DMS 273 treated with DMSO at 0.1 percent for 48 hours (cell line): ENCODE measurements at regions not wholly inside any gene's neighbourhood (a gene's known extent, or its start where the extent isn't known, plus 50 kb on each side); places are given as distances from the start of the nearest gene placed in this dataset.
"Not testable (repeated sequence)": the region's sequence is repeated elsewhere in the genome, so short reads cannot be mapped to it uniquely, and the experiment has no call there.

ENCODE experiments used
- DNase-seq: peaks from one replicate; lab custom pipeline; 2025; lab: John Stamatoyannopoulos, UW

DNA sequence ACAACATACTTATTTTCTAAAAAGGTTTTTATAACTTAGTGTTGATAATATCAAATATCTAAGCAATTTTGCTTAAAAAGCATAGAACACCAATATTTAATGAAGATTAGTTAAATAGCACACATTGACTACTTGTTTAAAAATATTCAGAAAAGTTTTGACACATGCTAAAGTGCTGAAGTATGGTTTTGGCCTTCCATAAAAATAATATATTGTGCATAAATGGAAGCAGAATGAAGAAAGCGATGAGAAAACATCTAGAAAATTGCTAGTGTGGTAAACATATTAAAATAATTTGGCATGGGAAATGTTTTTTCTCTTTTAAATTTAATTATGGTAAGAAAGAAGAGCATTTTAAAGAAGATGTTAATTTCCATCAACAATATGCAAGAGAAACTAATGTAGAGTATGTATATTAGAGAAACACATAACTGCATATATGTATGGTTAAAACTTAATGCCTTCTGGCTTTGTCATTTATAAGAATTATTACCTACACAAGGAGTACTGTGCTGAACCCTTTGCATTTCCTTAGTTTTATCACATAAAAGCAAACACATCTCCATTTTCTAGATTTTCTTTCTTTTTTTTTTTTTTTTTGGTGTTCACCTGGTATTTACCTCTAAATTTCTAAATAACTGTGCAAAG is 921.0 kb upstream of the ADAMTS5 start:
- DNase-seq, result not testable (repeated sequence)

DNA sequence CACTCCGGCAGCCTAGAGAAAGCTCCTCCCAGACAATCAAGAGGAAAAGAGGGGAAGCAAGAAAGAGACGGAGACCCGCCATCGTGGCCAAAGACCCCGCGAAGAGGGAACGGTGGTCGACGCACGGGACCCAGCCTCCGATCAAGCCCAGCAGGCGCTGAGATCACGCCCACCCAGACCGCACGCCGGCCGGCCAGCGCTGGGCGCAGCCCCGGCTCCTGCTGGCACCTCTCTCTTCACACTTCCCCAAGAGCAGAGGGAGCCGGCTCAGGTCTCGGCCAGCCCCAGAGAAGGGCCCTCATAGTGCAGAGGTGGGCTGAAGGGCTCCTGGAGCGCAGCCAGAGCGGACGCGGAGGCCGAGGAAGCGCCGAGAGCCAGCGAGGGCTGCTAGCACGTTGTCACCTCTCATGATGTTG is 918.4 kb upstream of the ADAMTS5 start:
- no peak for DNase-seq

DNA sequence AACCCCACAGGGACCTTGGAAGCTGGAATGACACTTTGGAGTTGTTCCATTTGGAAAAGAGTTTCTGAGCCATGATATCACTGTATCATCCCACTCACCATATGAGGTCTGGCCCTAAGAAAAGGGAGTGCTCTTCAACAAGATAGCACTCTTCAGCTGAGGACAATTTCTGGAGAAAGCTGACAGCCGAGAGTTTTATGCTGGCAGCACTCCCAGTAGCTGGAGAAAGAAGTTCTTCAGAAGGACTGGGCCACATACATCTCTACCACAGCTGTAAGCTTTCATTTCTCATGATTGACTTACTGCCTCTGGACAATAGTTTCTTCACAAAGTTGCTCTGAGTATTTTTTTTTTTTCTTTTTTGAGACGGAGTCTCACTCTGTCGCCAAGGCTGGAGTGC is 914.4 kb upstream of the ADAMTS5 start:
- DNase-seq, result not testable (repeated sequence)

DNA sequence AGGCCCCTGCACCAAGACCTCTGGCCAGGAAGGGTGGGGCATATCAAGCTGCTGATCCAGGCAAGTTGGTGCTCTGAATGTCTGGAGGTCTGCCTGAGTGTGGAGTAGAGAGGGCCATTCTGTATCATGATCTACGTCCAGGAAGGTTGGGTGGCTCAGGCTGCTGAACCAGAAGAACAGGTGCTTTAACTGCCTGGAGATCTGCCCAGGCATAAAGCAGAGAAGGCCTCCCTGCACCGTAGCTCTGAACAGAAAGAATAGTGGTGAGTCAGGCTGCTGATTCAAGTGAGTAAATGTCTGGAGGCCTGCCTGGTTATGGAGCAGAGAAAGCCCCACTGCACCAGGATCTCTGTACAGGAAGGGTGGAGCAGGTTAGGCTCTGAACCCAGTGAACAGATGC is 905.5 kb upstream of the ADAMTS5 start:
- DNase-seq, result not testable (repeated sequence)

DNA sequence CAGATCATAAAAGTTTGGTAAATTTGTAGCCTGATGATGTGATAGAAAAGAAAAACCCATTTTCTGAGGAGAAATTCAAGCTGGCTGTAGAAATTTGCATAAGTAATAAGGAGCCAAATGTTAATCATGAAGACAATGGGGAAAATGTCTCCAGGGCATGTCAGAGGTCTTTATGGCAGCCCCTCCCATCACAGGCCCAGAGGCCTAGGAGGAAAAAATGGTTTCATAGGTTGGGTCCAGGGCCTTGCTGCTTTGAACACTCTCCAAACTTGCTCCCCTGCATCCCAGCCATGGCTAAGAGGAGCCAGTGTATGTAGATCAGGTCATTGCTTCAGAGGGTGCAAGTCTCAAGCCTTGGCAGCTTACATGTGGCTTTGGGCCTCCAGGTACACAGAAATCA is 903.9 kb upstream of the ADAMTS5 start:
- not testable (repeated sequence) for DNase-seq

DNA sequence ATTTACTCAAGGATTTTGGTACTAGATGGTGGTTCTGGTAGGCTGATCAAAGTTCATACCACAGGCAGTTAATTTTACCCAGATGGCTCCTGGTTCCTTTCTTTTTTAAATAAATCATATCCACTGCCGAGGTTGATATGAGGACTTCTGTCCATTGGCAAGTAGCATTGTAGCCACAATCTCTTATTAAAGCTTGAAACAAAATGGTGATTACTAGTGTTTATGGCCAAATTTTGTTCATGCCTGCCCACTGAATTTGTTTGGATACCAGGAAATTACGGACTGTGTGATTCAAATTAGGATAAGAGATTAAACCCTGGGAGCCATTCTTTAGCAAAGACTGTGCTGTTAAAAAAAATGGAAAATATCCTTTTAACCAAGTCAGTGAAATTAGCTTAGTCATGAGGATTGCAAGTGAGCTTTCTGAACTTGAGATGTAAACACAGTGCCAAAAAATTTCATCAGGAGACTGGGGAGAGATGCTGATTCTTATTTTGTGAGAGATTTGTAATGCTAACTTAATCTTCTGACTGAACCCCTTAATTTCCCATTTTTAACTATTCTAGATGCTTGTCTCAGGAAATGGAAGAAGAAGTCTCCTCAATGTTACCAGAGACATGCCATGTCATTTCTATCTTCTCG is 893.5 kb upstream of the ADAMTS5 start:
- not testable (repeated sequence) for DNase-seq

DNA sequence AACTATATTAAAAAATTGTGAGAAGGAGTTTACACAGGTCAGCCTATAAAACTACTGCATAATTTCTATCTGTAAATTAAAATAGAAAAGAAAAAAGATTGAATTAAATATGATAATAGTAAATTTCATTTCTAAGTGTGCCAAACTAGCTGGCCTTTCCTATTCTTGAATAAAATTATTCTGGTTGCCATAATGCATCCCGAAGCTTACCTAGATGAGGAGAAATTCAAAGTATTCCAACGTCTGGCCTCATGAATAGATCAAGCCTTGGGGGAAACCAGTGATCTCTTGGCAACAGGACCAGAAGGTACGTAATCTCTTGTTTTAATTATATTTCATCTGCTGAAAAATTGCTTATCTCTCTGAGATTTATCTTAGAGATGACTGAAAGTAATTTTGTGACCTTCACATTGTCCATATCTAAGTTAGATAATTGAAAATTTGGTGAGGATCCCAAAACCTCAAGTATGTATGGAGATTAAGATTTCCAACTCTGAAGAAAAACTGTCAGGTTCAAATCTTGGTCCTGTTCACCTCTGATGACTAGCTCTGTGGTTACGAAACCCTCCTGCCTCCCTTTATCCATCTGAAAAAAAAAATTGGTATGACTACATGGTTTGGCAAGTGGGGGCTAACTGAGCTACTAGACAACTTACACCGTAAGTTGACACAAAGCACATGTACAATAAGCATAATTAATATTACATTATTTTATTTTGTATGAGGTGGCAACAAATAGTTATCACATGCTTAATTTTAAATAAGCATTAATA is 891.4 kb upstream of the ADAMTS5 start:
- not testable (repeated sequence) for DNase-seq

DNA sequence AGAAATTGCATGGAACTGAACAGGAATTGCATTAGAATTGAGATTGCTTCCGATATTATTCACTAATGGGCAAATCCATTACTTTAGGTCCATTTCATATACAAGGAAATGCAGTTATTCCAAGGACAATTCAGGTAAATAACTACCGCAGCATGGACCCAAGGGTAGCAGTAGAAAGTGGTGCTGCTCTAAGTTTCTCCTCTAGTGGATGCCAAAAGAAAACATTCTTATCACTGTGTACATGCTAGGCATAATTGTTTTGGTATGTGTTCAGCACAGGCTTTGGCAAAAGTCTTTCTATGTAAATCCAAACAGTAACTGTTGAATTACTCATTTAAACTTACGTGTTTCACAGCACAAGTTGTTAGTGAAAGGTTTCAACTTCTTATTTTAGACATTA is 890.1 kb upstream of the ADAMTS5 start:
- not testable (repeated sequence) for DNase-seq

DNA sequence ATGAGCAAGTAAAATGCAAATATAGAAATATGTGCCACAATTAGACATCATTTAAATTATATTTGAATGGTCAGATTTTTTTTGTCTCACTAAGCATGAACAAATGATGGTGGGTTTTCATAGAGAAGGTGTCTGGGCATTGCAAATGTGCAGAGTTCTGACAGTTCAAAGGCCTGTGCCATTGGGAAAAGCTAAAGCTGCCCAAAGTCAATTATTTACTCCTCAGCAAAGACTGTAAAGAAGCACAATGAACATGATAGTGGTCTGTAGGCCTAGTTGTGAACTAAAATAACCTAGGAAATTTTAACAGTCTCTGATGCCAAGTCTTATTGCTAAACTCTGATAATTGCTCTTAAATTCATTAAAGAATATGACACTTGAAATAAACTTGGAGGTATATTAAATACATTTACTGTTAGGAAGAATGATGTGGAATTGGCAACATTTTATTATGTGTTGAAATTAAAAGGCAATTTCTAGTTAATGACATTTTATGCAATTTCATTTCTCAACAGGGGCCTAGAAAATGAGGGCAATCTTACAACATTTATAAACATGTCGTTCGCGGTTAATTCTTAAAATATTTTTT is 874.3 kb upstream of the ADAMTS5 start:
- DNase-seq, result no peak

DNA sequence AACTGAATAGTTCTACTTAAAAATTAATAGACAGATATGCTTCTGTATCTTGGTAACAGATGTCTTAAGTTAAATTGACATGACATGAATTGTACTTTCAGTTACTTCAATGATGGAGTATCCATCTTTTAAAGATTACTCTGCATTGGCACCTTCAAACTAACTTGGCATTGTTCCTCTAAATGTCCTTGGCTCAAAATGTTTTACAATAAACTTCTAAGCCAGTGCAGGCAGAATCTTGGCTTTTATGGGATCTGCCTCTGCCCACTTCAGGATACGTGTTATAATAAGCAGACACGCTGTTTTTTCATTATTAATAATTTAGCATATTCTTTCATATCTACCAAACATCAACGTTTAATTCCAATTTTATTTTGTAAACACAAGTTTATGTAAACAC is 873.4 kb upstream of the ADAMTS5 start:
- no peak for DNase-seq

DNA sequence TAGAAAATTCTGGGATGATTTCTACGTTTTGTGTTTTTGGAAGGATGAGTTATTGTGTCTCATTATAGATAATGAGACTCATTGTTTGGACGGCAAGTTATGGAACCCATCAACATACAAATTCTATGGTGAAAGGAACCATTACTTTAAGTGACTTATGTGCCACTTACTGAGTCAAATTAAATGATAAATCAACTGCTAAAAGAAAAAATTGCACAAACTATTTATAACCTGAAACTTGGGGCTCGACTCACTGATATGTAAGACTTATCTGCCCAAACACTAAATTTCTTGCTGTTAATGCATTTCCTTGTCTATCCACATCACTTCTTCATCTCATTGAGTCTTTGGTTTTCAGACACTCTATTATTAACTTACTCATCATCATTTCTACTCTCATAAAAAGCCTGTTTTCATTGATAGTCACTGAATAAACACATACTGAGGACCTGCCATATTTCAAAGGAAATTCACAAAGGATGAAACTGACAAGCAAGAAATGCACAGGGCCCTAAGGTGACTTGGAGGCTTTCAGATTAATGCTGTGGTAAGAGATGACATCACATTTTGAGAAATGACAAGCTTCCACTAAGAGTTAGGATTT is 872.7 kb upstream of the ADAMTS5 start:
- no peak for DNase-seq

DNA sequence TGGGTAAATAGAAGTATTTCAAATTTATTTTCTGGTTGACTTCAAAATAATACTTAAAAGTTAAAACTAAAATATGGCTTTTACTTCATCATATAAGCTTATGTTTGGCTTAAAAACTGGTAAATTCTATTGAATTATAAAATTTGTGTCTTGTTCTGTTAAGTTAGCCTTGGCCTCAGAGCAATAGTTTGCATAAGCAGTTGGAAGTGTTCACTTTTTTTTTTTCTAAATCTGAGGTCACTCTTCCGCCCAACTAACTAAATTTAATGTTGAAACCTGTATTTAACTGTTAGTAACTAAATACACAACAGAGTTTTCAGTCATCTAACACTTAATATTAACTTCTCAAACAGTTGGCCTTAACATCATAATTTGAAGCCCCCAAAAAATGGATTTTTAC is 871.7 kb upstream of the ADAMTS5 start:
- DNase-seq, result no peak

DNA sequence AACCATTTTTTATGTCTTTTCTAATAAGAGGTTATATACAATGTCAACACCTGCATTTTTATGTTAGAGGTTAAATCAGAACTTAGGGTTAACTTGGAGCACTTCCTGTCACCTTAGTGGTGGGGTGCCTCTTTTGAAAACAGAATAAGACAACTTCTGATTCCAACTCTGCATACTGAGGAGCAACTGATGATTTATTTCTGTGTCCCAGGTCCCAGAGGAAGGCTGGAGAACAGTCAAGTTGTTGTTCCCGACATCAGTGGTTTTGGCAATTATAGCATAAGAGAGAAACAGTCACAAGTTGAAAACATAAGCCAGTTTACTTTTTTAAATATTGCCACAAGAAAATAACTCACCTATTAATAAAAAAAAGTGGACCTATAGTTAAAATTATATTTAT is 871.0 kb upstream of the ADAMTS5 start:
- DNase-seq, result no peak

DNA sequence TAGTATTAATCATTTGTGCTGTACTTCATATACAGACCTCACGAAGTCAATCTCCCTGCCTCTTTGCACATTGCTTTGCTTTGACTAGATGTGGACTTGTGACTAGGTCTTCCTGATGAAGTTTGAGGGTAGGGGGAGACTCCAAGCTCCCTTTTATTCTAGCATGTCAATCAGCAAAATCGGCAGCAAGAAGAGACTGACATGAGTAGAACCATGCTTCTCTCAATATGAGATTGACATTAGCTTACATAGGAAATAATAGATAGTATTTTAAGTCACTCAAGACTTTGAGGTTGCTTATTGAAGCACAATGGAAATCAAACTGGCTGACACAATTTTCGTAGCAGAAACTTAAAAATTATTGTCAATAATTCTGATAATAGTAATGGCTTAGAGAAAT is 866.4 kb upstream of the ADAMTS5 start:
- no peak for DNase-seq

DNA sequence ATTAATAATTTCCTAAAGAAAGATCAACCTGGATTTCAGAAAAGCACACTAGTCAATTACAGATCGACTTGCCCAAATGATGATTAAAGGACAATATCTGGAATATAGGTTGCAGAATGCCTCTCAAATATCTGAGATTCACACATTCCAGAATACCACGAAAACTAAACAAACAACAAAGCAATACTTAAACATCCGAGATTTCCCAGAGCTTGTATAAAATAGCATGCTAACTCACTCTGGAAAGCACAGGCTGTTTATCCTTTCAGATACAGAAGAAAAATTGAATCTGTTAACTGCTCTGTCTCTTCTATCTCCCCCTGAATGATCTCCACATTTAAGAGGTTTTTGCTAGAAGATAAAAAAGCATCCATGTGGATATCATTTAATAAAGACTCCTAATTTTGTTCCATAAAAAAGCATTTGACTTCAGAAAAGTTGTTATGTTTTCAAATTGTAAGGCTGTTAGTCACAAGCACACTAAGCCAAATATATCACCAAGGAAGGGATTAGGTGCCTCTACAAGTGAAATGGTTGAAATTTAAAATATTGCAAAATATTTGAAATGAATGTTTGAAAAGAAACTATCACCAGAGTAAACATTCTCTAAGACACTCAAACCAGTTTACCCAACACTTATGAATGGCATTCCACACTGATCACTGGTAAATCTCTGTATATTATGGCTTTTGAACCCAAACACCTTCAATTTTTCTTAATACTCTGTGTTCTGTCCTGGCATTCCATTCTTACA is 865.1 kb upstream of the ADAMTS5 start:
- no peak for DNase-seq

DNA sequence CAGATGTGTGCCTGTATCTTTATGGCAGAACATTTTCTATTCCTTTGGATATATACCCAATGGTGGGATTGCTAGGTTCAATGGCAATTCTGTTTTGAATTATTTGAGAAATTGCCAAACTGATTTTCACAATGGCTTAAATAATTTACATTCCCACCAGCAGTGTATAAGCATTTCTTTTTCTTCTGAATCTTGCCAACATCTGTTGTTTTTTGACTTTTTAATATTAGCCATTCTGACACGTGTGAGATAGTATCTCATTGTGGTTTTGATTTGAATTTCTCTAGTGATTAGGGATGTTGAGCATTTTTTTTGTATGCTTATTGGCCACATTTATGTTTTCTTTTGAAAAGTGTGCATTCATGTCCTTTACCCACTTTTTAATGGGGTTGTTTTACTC is 864.3 kb upstream of the ADAMTS5 start:
- DNase-seq, result no peak

DNA sequence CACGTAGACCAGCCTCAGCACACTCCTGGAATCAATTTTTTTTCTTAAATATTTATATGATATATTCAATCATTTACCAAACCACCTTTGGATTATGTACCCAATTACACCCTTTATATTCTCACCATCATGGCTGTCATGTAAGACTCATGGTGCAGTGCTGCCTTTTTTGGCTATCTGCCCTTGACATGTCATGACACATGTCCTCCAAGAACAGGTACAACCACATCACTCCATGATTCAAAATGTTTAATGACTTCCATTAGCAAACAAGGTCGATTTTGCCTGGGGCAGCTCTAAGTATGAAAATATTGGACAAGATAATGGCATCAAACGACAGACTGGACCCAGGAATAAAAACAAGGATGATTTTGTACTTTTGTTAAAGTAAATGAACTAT is 861.1 kb upstream of the ADAMTS5 start:
- DNase-seq, result no peak

DNA sequence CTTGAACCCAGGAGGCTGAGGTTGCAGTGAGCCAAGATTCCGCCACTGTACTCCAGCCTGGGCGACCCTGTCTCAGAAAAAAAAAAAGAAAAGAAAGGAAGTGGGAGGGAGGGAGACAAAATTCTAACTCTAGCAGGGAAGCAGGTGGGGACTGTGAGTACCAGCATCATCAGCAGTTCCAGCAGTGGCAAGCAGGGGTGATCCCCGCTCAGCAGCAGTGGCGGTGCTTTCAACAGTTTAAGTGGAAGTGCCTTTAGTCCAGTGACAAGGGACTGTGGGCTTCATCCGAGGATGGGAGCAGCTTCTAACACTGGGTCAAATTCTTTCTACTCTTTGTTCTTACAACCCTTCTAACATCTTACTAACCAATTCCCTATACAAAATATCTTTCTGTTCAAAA is 858.1 kb upstream of the ADAMTS5 start:
- no peak for DNase-seq

DNA sequence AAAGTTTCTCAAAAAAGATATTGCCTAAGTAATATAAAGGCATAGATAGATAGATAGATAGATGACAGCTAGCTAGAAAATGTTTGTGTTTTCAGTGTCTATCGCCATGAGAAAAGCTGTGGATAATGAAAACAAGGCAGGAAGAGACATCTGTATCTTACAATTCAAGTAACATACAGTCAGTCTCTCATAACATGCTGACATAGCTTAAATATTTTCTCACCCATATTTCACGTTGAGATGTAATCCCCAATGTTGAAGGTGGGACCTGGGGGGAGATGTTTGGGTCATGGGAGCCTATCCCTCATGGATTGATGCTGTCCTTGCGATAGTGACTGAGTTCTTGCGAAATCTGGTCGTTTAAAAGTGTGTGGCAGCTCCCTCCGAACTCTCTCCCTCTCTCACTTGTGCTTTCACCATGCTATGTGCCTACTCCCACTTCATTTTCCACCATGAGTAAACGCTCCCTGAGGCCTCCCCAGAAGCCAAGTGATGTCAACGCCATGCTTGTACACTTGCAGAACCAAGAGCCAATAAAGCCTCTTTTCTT is 856.8 kb upstream of the ADAMTS5 start:
- DNase-seq, result no peak

DNA sequence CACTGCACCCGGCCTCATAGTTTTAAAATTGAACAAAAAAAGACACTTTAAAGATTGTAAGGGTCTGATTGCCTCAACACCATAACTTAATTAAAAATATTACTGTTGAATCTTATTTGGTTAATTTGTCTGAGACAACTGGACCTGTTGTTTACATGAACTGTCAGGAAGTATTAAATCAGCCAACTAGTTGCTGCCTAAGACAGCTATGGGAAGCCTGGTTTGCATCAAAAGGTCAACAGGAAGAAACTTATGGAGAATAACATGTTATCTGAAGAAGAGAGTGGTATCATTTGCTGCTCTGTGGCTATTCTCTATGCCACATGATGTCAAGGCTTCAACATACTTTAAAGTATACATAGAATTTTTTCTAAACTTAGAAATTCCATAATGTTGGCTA is 853.5 kb upstream of the ADAMTS5 start:
- no peak for DNase-seq

DNA sequence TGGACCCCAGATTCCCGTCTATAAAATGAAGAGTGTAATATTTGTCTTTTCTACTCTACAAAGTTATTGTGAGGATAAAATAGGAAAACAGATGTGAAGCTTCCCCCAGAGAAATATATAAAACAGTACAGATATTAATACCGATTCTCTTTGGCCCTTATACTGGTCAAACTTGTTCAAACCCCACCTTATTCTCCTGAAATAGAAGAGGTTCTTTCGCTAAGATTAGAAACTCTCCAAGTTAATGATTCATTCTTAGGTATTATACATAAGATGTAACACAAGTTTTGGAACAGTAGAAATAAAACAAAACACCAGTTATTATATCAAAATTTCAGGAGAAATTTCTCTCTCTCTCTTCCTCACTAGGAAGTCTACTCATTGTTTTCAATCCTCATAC is 852.4 kb upstream of the ADAMTS5 start:
- no peak for DNase-seq
